Gastroesophageal sphincter (tissue), 3 donors: ENCODE measurements at regions not wholly inside any gene's neighbourhood (a gene's known extent, or its start where the extent isn't known, plus 50 kb on each side); places are given as distances from the start of the nearest gene placed in this dataset.

Experiments
- POLR2AphosphoS5 ChIP-seq: sonication (generic); formaldehyde crosslinking; IDR thresholded peaks from one replicate; pipeline ENCODE4 v1.6.1; 2017; ENCODE audit warnings: antibody characterized with exemption
- TF ChIP-seq, protein P1 (sequence below), 4 experiments: fragments of 200-600 bp in 2 of 4; fragments of 450-650 bp in 2 of 4; sonication (generic) in 1 of 4; IDR thresholded peaks; one replicate each; pipeline ENCODE4 v1.5.1; 2017 to 2019; ENCODE audit warnings: antibody characterized with exemption in 4 of 4, mild to moderate bottlenecking in 2 of 4, moderate library complexity in 2 of 4

DNA sequence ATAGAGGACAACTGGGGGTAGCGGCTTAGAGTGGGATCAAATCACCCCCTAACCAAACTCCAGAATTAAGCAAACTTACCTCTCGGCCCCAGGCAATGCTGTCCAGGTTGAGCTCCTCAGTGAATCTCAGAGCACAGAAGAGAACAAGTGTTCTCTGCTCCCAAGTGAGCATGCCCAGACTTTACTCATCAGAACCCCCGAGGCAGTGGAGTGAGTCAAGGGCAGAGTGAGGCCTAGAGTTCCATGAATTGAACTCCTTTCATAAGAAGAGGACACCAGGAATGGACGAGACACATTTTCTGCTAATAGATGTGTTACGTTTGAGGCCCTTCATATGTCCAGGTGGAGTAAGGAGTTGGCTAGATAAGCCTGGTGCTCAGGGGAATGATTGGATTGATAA is 134.0 kb upstream of the DTNBP1 start:
- TF ChIP-seq, protein P1, sequence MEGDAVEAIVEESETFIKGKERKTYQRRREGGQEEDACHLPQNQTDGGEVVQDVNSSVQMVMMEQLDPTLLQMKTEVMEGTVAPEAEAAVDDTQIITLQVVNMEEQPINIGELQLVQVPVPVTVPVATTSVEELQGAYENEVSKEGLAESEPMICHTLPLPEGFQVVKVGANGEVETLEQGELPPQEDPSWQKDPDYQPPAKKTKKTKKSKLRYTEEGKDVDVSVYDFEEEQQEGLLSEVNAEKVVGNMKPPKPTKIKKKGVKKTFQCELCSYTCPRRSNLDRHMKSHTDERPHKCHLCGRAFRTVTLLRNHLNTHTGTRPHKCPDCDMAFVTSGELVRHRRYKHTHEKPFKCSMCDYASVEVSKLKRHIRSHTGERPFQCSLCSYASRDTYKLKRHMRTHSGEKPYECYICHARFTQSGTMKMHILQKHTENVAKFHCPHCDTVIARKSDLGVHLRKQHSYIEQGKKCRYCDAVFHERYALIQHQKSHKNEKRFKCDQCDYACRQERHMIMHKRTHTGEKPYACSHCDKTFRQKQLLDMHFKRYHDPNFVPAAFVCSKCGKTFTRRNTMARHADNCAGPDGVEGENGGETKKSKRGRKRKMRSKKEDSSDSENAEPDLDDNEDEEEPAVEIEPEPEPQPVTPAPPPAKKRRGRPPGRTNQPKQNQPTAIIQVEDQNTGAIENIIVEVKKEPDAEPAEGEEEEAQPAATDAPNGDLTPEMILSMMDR (IDR thresholded peaks at IDR 0.05): no peak
- no peak for TF ChIP-seq POLR2AphosphoS5
